ENCODE measurements at regions not wholly inside any gene's neighbourhood (a gene's known extent, or its start where the extent isn't known, plus 50 kb on each side); places are given as distances from the start of the nearest gene placed in this dataset.
"Not testable (repeated sequence)": the region's sequence is repeated elsewhere in the genome, so short reads cannot be mapped to it uniquely, and the experiment has no call there.

DNA sequence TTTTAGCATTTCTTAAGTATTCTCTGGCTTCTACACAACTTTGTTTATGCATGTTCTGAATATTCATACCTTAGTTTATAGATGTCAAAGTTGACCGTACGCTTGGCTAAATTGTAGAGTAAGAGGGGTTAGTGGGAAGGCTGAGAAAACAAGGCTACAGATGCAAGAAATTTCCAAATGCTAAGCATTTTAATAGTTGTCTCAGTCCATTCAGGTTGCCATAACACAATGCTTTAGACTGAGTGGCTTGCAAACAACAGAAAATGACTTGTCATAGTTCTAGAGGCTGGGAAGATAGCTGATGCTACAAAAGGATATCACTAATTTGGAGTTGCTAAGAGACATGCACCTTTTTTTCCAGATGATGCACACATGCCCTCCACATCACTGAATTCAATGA lies 53.0 kb upstream of the C1QTNF3 start:
- DNase-seq (ENCODE audit: extremely low read depth in 1 of 2, low read depth in 1 of 2): not testable (repeated sequence)

DNA sequence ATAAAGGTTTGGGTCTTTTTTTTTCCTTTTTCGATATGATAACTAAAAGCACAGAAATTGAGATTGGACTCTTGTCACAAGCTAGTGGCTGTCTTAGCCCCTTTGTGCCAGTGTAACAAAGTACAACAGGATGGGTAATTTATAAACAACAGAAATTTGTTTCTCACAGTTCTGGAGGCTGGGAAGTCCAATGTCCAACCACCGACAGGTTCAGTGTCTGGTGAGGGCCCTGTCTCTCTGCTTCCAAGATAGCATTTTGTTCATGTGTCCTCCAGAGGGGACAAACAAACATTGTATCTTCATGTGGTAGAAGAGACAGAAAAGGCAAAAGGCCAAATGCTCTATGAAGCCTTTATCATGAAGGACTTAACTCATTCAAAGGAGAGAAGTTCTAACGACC lies 56.9 kb upstream of the C1QTNF3 start:
- not testable (repeated sequence) for DNase-seq (ENCODE audit: extremely low read depth in 1 of 2, low read depth in 1 of 2)

DNA sequence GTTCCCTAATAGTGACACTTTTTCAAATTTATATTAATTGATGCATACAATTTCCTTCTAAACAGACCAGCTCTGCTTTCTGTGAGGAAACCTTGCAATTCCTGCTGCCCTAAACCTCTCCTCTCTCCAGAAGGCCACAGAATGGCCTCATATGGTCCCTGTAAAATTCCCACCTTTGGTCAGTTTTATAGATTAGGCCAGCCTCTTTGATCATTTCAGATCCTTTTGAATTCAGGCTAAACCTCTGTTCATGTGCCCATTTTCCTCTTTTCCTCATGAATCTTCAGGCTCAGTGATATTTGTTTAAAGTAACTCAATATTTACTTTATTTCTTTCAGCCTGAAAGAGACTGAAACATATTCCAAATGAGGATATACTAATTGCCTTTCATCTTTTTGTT lies 58.6 kb upstream of the C1QTNF3 start:
- DNase-seq (ENCODE audit: extremely low read depth in 1 of 2, low read depth in 1 of 2): not testable (repeated sequence)

DNA sequence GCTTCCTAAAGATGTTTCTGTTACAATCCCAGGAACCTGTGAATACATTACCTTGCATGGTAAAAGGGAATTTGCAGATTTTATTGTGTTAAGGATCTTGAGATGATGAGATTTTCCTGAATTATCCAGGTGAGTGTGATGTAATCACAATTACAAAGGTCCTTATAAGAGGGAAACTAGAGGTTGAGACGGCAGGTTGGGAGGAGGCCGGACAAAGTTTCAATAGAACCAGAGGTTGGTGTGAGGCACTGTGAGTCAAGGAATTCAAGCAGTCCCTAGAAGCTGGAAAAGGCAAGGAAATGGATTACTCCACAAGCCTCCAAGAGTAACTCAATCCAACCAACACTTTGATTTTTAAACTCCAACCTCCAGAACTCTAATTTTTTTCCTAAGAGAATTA lies 65.9 kb upstream of the C1QTNF3 start:
- not testable (repeated sequence) for DNase-seq (ENCODE audit: extremely low read depth in 1 of 2, low read depth in 1 of 2)

DNA sequence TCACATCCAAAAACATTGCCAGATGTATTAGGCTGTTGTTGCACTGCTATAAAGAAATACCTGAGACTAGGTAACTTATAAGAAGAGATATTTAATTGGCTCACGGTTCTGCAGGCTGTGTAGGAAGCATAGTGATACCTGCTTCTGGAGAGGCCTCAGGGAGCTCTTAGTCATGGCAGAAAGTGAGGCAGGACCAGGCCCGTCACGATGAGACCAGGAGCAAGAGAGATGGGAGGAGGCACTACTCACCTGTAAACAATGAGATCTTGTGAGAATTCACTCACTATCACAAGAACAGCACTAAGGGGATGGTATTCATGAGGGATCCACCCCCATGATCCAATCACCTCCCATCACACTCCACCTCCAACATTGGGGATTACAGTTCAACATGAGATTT lies 81.3 kb upstream of the C1QTNF3 start:
- DNase-seq (ENCODE audit: extremely low read depth in 1 of 2, low read depth in 1 of 2): not testable (repeated sequence)

- not testable (repeated sequence) for DNase-seq (ENCODE audit: extremely low read depth in 1 of 2, low read depth in 1 of 2)
Observed at GRCh38 chr5:34125354-34125753, 82.3 kb upstream of the C1QTNF3 start.

GRCh38 chr5:34126741-34127140 lies 83.7 kb upstream of the C1QTNF3 start:
- DNase-seq (ENCODE audit: extremely low read depth in 1 of 2, low read depth in 1 of 2): not testable (repeated sequence)

DNA sequence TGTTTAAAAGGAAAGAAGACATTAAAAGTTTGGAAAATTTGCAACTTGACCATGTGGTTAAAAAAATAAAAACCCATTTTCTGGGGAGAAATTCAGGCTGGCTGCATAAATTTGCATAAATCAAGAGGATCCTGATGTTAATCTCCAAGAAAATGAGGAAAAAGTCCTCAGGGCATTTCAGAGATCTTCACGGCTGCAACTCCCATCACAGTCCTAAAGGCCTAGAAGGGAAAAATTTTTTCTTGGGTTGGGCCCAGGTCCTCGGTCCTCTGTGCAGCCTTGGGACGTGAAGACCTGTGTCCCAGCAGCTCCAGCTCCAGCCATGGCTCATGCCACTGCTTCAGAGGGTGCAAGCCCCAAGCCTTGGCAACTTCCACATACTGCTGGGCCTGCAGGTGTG lies 84.8 kb upstream of the C1QTNF3 start:
- not testable (repeated sequence) for DNase-seq (ENCODE audit: extremely low read depth in 1 of 2, low read depth in 1 of 2)

DNA sequence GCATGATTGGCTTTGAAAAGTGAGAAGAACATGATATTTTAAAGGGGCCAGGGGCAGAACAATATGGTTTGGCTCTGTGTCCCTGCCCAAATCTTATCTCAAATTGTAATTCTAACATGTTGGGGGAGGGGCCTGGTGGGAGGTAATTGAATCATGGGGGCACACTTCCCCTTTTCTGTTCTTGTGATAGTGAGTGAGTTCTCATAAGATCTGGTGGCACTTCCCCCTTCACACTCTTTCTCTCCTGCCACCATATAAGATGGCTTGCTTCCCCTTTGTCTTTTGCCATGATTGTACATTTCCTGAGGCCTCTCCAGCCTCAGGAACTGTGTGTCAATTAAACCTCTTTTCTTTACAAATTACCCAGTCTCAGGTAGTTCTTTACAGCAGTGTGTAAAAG lies 85.9 kb upstream of the C1QTNF3 start:
- not testable (repeated sequence) for DNase-seq (ENCODE audit: extremely low read depth in 1 of 2, low read depth in 1 of 2)

GRCh38 chr5:34154988-34155387 lies 112.0 kb upstream of the C1QTNF3 start:
- DNase-seq (ENCODE audit: extremely low read depth in 1 of 2, low read depth in 1 of 2): not testable (repeated sequence)

- not testable (repeated sequence) for DNase-seq (ENCODE audit: extremely low read depth in 1 of 2, low read depth in 1 of 2)
Observed at GRCh38 chr5:34156703-34157414, 113.8 kb upstream of the C1QTNF3 start.

DNA sequence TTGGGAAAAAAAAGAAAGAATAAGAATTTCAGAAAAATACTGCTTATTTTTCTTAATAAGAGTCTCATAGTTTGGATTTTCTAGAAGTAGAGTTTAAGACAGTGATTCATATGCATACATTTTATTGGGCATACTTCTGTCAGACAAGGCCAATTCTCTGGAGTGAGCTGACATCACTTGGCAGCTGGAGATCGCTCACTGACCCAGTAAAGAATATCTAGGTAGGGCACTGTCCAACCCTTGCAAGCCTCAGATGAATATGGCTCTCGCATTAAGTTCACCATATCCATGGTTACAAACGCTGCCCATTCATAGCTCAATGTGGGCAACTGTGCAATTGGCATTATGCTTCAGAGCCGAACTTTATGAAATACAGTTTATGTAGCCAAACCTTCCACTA lies 117.9 kb upstream of the C1QTNF3 start:
- DNase-seq (ENCODE audit: extremely low read depth in 1 of 2, low read depth in 1 of 2): not testable (repeated sequence)

GRCh38 chr5:34171398-34171797 lies 128.4 kb upstream of the C1QTNF3 start:
- DNase-seq (ENCODE audit: extremely low read depth in 1 of 2, low read depth in 1 of 2): not testable (repeated sequence)

GRCh38 chr5:34179453-34180190 lies 136.6 kb upstream of the C1QTNF3 start:
- not testable (repeated sequence) for DNase-seq (ENCODE audit: extremely low read depth in 1 of 2, low read depth in 1 of 2)

DNA sequence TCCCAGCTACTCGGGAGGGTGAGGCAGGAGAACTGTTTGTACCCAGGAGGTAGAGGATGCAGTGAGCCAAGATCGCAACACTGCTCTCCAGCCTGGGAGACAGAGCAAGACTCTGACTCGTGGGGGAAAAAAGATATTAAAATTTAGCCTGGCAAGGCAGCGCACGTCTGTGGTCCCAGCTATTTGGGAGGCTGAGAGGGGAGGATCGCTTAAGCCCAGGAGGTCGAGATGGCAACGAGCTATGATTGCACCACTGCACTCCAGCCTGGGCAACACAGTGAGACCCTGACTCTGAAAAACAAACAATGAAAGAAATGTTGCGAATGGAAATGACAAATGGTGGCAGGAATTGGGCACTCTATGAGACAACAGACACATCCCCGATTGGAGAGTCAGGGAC lies 137.2 kb upstream of the C1QTNF3 start:
- not testable (repeated sequence) for DNase-seq (ENCODE audit: extremely low read depth in 1 of 2, low read depth in 1 of 2)

DNA sequence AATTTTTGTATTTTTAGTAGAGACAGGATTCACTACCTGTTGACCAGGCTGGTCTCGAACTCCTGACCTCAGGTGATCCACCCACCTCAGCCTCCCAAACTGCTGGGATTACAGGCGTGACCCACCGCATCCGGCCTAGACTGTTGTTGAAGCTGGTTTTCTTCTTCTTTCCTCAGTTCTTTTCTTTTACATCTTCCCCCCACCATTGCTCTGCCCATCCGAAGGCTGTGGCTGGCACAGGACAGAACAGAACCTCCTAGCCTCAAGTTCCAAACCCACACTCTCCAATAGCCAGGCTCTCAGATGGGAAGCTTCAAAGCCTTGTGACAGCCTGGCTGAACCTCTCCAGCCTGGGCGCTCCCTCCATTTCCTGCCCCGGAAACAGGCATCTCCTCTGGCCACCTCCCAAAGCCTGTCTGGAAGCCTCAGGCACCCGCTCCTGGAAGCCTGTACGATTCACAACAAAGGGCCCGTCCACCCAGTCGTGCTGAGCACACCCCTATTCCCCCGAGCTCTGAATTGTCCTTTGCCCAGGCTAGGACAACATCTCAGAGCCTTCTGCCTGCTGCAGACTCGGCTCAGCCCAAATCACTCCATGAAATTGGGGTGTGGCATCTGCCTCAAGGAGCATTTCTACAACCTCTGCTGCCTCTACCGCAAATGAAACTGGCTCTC lies 138.1 kb upstream of the C1QTNF3 start:
- not testable (repeated sequence) for DNase-seq (ENCODE audit: extremely low read depth in 1 of 2, low read depth in 1 of 2)

DNA sequence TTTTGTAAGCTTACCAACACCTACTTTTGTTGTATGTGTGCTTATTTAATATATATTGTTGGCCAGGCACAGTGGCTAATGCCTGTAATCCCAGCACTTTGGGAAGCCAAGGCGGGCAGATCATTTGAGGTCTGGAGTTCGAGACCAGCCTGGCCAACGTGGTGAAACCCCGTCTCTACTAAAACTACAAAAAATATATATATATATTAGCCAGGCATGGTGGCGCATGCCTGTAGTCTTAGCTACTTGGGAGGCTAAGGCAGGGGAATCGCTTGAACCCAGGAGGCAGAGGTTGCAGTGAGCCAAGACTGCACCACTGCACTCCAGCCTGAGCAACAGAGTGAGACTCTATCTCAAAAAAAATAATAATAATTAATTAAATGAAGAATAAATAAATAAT lies 142.0 kb upstream of the C1QTNF3 start:
- not testable (repeated sequence) for DNase-seq (ENCODE audit: extremely low read depth in 1 of 2, low read depth in 1 of 2)

- DNase-seq (ENCODE audit: extremely low read depth in 1 of 2, low read depth in 1 of 2): not testable (repeated sequence)
Observed at GRCh38 chr5:34185572-34185971, 142.6 kb upstream of the C1QTNF3 start.

DNA sequence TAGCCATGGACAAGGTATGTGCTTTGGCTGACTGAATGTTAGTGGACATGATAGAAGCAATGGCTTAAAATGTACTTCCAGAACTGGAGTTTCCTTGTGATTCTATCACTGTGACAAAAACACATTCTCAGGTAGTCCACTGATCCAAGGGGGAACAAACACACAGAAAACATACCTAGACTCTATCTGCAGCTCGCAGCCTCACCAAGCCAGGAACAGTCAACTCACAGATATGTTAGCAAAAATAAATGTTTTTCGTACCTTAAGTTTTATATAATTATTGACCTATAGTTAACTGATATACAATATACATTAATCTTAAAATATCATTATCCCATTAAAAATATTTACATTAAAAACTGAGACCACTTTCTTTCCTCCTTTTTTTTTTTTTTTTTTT lies 143.1 kb upstream of the C1QTNF3 start:
- not testable (repeated sequence) for DNase-seq (ENCODE audit: extremely low read depth in 1 of 2, low read depth in 1 of 2)

- DNase-seq (ENCODE audit: extremely low read depth in 1 of 2, low read depth in 1 of 2): not testable (repeated sequence)
Observed at GRCh38 chr5:34186865-34187264, 143.9 kb upstream of the C1QTNF3 start.

- not testable (repeated sequence) for DNase-seq (ENCODE audit: extremely low read depth in 1 of 2, low read depth in 1 of 2)
Observed at GRCh38 chr5:34187441-34187840, 144.4 kb upstream of the C1QTNF3 start.
